CD14-positive monocyte (primary cell): ENCODE measurements at regions not wholly inside any gene's neighbourhood (a gene's known extent, or its start where the extent isn't known, plus 50 kb on each side); places are given as distances from the start of the nearest gene placed in this dataset.

Experiments
- DNase-seq, 3 donors: peaks; one replicate each; pipeline ENCODE4 v3.0.0-alpha.2; 2011 to 2022
- H2AFZ ChIP-seq: 2 replicates; pipeline ENCODE4 v1.6.0; 2012; ENCODE audit warnings: mild to moderate bottlenecking, low read depth, low read length, inconsistent platforms; ENCODE audit not compliant: insufficient read depth, poor library complexity, severe bottlenecking
- H3K27ac ChIP-seq, 2 donors: 1 replicate in 1 of 2; 2 replicates in 1 of 2; pipeline ENCODE4 v1.5.1; 2012 to 2013; ENCODE audit warnings: low read length in 2 of 2, control low read depth in 1 of 2, inconsistent platforms in 1 of 2, low read depth in 1 of 2, mild to moderate bottlenecking in 1 of 2
- H3K27me3 ChIP-seq, 2 donors: one replicate each; pipeline versions ENCODE4 v1.6.0 to v1.6.1; 2011 to 2013; ENCODE audit warnings: low read length in 2 of 2; ENCODE audit not compliant: control insufficient read depth in 2 of 2, insufficient read depth in 2 of 2
- H3K36me3 ChIP-seq, 2 donors: replicated peaks in 1 of 2; 1 replicate in 1 of 2; 2 replicates in 1 of 2; pipeline versions ENCODE4 v1.5.1 to v1.6.1; 2012 to 2013; ENCODE audit warnings: low read length in 2 of 2, control low read depth in 1 of 2, inconsistent platforms in 1 of 2, mild to moderate bottlenecking in 1 of 2; ENCODE audit not compliant: insufficient read depth in 2 of 2, control insufficient read depth in 1 of 2
- H3K4me1 ChIP-seq, 2 donors: 1 replicate in 1 of 2; 2 replicates in 1 of 2; pipeline versions ENCODE4 v1.5.1 to v1.6.1; 2012 to 2013; ENCODE audit warnings: low read length in 2 of 2, control low read depth in 1 of 2, inconsistent platforms in 1 of 2, mild to moderate bottlenecking in 1 of 2, moderate library complexity in 1 of 2; ENCODE audit not compliant: insufficient read depth in 2 of 2, control insufficient read depth in 1 of 2
- H3K4me2 ChIP-seq: replicated peaks from 2 replicates; pipeline ENCODE3; 2012; ENCODE audit warnings: low read length, moderate library complexity, mild to moderate bottlenecking; ENCODE audit not compliant: poor library complexity, severe bottlenecking; ENCODE audit errors: extremely low read depth
- H3K4me3 ChIP-seq, 3 experiments: fragments of 200-600 bp in 1 of 3; sonication (generic) in 1 of 3; replicated peaks in 1 of 3; 1 replicate in 2 of 3; 2 replicates in 1 of 3; pipeline ENCODE4 v1.5.1; 2011 to 2013; ENCODE audit warnings: low read length in 3 of 3, mild to moderate bottlenecking in 3 of 3, control low read depth in 2 of 3, low read depth in 2 of 3, inconsistent platforms in 1 of 3, moderate library complexity in 1 of 3
- H3K79me2 ChIP-seq: 2 replicates; pipeline ENCODE4 v1.6.0; 2012; ENCODE audit warnings: mild to moderate bottlenecking, control low read depth, inconsistent platforms, low read length, moderate library complexity; ENCODE audit not compliant: insufficient read depth
- H3K9ac ChIP-seq: 2 replicates; pipeline ENCODE4 v1.6.0; 2017; ENCODE audit warnings: low read length, mild to moderate bottlenecking; ENCODE audit not compliant: insufficient read depth, poor library complexity, severe bottlenecking
- H3K9me3 ChIP-seq, 2 donors: replicated peaks in 1 of 2; 1 replicate in 1 of 2; 2 replicates in 1 of 2; pipeline versions ENCODE4 v1.5.1 to v1.6.1; 2012 to 2013; ENCODE audit warnings: low read length in 2 of 2, control low read depth in 1 of 2; ENCODE audit not compliant: control insufficient read depth in 1 of 2, insufficient read depth in 1 of 2
- H4K20me1 ChIP-seq: 2 replicates; pipeline ENCODE4 v1.6.0; 2012; ENCODE audit warnings: mild to moderate bottlenecking, low read length, control low read depth, moderate library complexity; ENCODE audit not compliant: insufficient read depth
- H3K27ac Mint-ChIP-seq, 7 donors: one replicate each; pipeline ENCODE4 v1.8.0; 2020; ENCODE audit warnings: mild to moderate bottlenecking in 7 of 7, mixed read lengths in 7 of 7, moderate library complexity in 6 of 7, inconsistent platforms in 2 of 7
- H3K27me3 Mint-ChIP-seq, 3 donors: one replicate each; pipeline ENCODE4 v1.8.0; 2021 to 2022; ENCODE audit warnings: low read depth in 3 of 3, mild to moderate bottlenecking in 3 of 3, mixed read lengths in 3 of 3, moderate library complexity in 3 of 3, inconsistent platforms in 1 of 3
- H3K36me3 Mint-ChIP-seq, 2 donors: one replicate each; pipeline ENCODE4 v1.8.0; 2020; ENCODE audit warnings: mixed read lengths in 2 of 2, inconsistent platforms in 1 of 2, mild to moderate bottlenecking in 1 of 2
- H3K4me1 Mint-ChIP-seq: one replicate; pipeline ENCODE4 v1.8.0; 2020; ENCODE audit warnings: mild to moderate bottlenecking, mixed read lengths
- H3K4me3 Mint-ChIP-seq, 2 donors: one replicate each; pipeline ENCODE4 v1.8.0; 2020; ENCODE audit warnings: mild to moderate bottlenecking in 2 of 2, mixed read lengths in 2 of 2, moderate library complexity in 1 of 2
- H3K9me3 Mint-ChIP-seq, 7 donors: one replicate each; pipeline ENCODE4 v1.8.0; 2020 to 2022; ENCODE audit warnings: mixed read lengths in 7 of 7, mild to moderate bottlenecking in 6 of 7, moderate library complexity in 6 of 7, inconsistent platforms in 2 of 7
- CTCF ChIP-seq: fragments of 200-600 bp; IDR thresholded peaks from one replicate; pipeline ENCODE4 v1.8.0; 2022; ENCODE audit warnings: antibody characterized with exemption, mild to moderate bottlenecking
- WGBS: methylation state at CpG from one replicate; pipeline ENCODE4 v1.1.5; 2013; ENCODE audit warnings: missing lambda C conversion rate; ENCODE audit not compliant: insufficient coverage; 5-methylcytosine and 5-hydroxymethylcytosine counted together
- intact Hi-C, 2 donors: fragments of 100-400 bp; cut with micrococcal nuclease; formaldehyde crosslinking; loops; one replicate each; pipeline versions ENCODE4 v1.15.0 to v1.15.1; 2023

DNA sequence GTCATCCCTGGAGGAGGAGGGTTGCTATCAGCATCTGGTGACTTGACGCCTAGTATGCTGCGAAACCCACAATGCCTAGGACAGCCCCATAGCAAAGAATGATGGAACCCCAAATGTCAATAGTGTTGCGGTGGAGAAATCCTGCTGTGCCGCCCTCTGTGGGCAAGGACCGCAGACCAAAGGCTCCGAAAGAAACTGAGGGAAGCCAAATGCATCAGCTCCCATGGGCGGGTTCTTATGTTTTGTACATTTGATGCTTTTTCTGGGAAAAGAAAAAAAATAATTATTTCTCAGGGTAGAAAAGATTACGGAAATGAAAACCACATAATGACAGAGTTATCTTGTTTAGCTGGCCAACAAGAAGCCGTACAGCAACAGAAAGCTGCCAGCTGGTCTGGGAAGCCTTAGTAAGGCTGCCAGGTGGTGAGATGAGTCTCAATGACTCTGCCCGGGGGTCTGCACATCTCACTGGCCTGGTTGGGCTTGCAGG is 95.0 kb upstream of the TBL1X start:
- H3K36me3 ChIP-seq: no peaks in the 10 kb centered on the region
- no peak for DNase-seq
- intact Hi-C loops: no loop called here
- H3K9me3 ChIP-seq: no peaks in the 10 kb centered on the region
- Mint-ChIP-seq H3K9me3 (peaks cover 0 to 9% (median 0%) of the 10 kb centered on the region in 7 donors), H3K4me3 (no peak overlapping the region), H3K4me1 (peaks cover 22% of the 10 kb centered on the region), H3K27ac (no peak overlapping the region), H3K27me3 (peaks cover 0 to 50% (median 0%) of the 10 kb centered on the region in 3 donors), H3K36me3 (no peaks in the 10 kb centered on the region)
- no peaks in the 10 kb centered on the region for H4K20me1 ChIP-seq
- H3K27ac ChIP-seq: no peak overlapping the region
- peaks cover 14 to 16% of the 10 kb centered on the region in 2 donors for H3K4me1 ChIP-seq
- peaks cover 0 to 14% of the 10 kb centered on the region in 2 donors for H3K27me3 ChIP-seq
- no peak overlapping the region for H3K9ac ChIP-seq
- WGBS: 52% methylated on average over 5 of the region's 10 CpGs
- no peak for TF ChIP-seq CTCF
- H3K79me2 ChIP-seq: no peaks in the 10 kb centered on the region
- H3K4me2 ChIP-seq: no peak overlapping the region
- no peak overlapping the region for H2AFZ ChIP-seq
- no peak overlapping the region for H3K4me3 ChIP-seq

GRCh38 chrX:9370893-9371292 is 94.0 kb upstream of the TBL1X start:
- TF ChIP-seq CTCF: no peak
- H3K27ac Mint-ChIP-seq: peak overlapping the region in 2 of 7 donors; percentile 27 to 39
- peaks cover 0 to 7% (median 0%) of the 10 kb centered on the region in 7 donors for H3K9me3 Mint-ChIP-seq
- peaks cover 20 to 22% of the 10 kb centered on the region in 2 donors for H3K4me1 ChIP-seq
- H3K36me3 Mint-ChIP-seq: no peaks in the 10 kb centered on the region
- H3K4me3 Mint-ChIP-seq: no peak overlapping the region
- WGBS: 17% methylated on average over 4 of the region's 5 CpGs
- H3K79me2 ChIP-seq: no peaks in the 10 kb centered on the region
- no peak overlapping the region for H3K9ac ChIP-seq
- intact Hi-C loops: no loop called here
- no peak overlapping the region for H3K4me3 ChIP-seq
- no peaks in the 10 kb centered on the region for H3K9me3 ChIP-seq
- H3K4me1 Mint-ChIP-seq: peaks cover 25% of the 10 kb centered on the region
- no peaks in the 10 kb centered on the region for H4K20me1 ChIP-seq
- H3K36me3 ChIP-seq: no peaks in the 10 kb centered on the region
- no peak overlapping the region for H3K27ac ChIP-seq
- H3K27me3 ChIP-seq: peaks cover 0 to 14% of the 10 kb centered on the region in 2 donors
- H3K4me2 ChIP-seq: no peak overlapping the region
- DNase-seq: peak; percentile 23 to 34 (median 30)
- H3K27me3 Mint-ChIP-seq: peaks cover 0 to 50% (median 0%) of the 10 kb centered on the region in 3 donors
- H2AFZ ChIP-seq: no peak overlapping the region
